Endothelial cell of umbilical vein (primary cell): ENCODE measurements at regions not wholly inside any gene's neighbourhood (a gene's known extent, or its start where the extent isn't known, plus 50 kb on each side); places are given as distances from the start of the nearest gene placed in this dataset.

ENCODE experiments used
- BruUV-seq: library from RNA; stranded (reverse); fragments of 400-500 nt; replicated peaks from 2 replicates; lab custom pipeline; 2021; lab: Mats Ljungman, UMichigan
- CTCF ChIA-PET: fragments of 300-600, 350-600 bp; sonication (Branson Sonifier 250); formaldehyde crosslinking; loops from one replicate; lab custom pipeline; 2021; ENCODE audit warnings: antibody characterized with exemption, inconsistent platforms; lab: Charles Lee
- POLR2A ChIA-PET: fragments of 300-600, 350-600 bp; sonication (Branson Sonifier 250); formaldehyde crosslinking; loops from one replicate; lab custom pipeline; 2021; ENCODE audit warnings: antibody characterized with exemption, inconsistent platforms; lab: Charles Lee
- DNase-seq: peaks from one replicate; pipeline ENCODE4 v3.0.0-alpha.2; 2011; ENCODE audit warnings: low read depth, low spot score
- FAIRE-seq: peaks from 2 replicates; lab custom pipeline; 2011; peaks lifted over from hg19 to GRCh38; lab: Jason Lieb, UNC
- H2AFZ ChIP-seq: 2 replicates; pipeline ENCODE4 v1.6.0; 2012; ENCODE audit warnings: low read depth, low read length, control low read depth, inconsistent platforms
- H3K27ac ChIP-seq: 2 replicates; pipeline ENCODE4 v1.5.1; 2011; ENCODE audit warnings: low read depth, mild to moderate bottlenecking, control low read depth, low read length, moderate library complexity; ENCODE audit not compliant: insufficient read depth
- H3K27me3 ChIP-seq, 2 experiments: 2 replicates each; pipeline versions ENCODE4 v1.6.0 to v1.6.1; 2011; ENCODE audit warnings: low read length in 2 of 2, mixed read lengths in 1 of 2; ENCODE audit not compliant: control insufficient read depth in 2 of 2, insufficient read depth in 2 of 2
- H3K36me3 ChIP-seq, 2 experiments: 2 replicates in 1 of 2; 3 replicates in 1 of 2; pipeline ENCODE4 v1.5.1; 2011; ENCODE audit warnings: low read length in 2 of 2, mild to moderate bottlenecking in 1 of 2, moderate library complexity in 1 of 2; ENCODE audit not compliant: control insufficient read depth in 2 of 2, insufficient read depth in 2 of 2; ENCODE audit errors: extremely low read depth in 1 of 2
- H3K4me1 ChIP-seq: 3 replicates; pipeline ENCODE4 v1.5.1; 2011; ENCODE audit warnings: mild to moderate bottlenecking, low read length; ENCODE audit not compliant: control insufficient read depth, insufficient read depth; ENCODE audit errors: extremely low read depth
- H3K4me2 ChIP-seq: 2 replicates; pipeline ENCODE4 v1.6.1; 2011; ENCODE audit warnings: low read length, control low read depth, mixed read lengths; ENCODE audit not compliant: insufficient read depth
- H3K4me3 ChIP-seq, 3 experiments: fragments of 200-600 bp in 1 of 3; sonication (generic), shearing (Covaris generic) in 1 of 3; replicated peaks in 1 of 3; 2 replicates each; pipeline ENCODE4 v1.5.1; 2011 to 2016; ENCODE audit warnings: control low read depth in 3 of 3, low read length in 3 of 3, mild to moderate bottlenecking in 2 of 3, inconsistent platforms in 1 of 3, low read depth in 1 of 3, moderate library complexity in 1 of 3; ENCODE audit not compliant: insufficient read depth in 1 of 3
- H3K79me2 ChIP-seq: 2 replicates; pipeline ENCODE4 v1.6.0; 2012; ENCODE audit warnings: low read length, inconsistent platforms; ENCODE audit not compliant: control insufficient read depth, insufficient read depth
- H3K9ac ChIP-seq: replicated peaks from 2 replicates; pipeline ENCODE3; 2011; ENCODE audit warnings: low read length, control low read depth; ENCODE audit not compliant: insufficient read depth; ENCODE audit errors: extremely low read depth
- H3K9me1 ChIP-seq: replicated peaks from 3 replicates; pipeline ENCODE4 v1.6.0; 2011; ENCODE audit warnings: mild to moderate bottlenecking, low read length; ENCODE audit not compliant: control insufficient read depth, insufficient read depth; ENCODE audit errors: extremely low read depth
- H3K9me3 ChIP-seq: replicated peaks from 2 replicates; pipeline ENCODE4 v1.5.1; 2012; ENCODE audit warnings: low read length, inconsistent platforms; ENCODE audit not compliant: control insufficient read depth, insufficient read depth
- H4K20me1 ChIP-seq: replicated peaks from 2 replicates; pipeline ENCODE3; 2011; ENCODE audit warnings: mild to moderate bottlenecking, low read length; ENCODE audit not compliant: control insufficient read depth, insufficient read depth; ENCODE audit errors: extremely low read depth
- EZH2 ChIP-seq: IDR thresholded peaks from 2 replicates; pipeline ENCODE4 v1.6.1; 2012; ENCODE audit warnings: borderline replicate concordance, low read depth, mild to moderate bottlenecking, moderate library complexity, low read length, inconsistent platforms; ENCODE audit not compliant: severe bottlenecking
- FOS ChIP-seq: IDR thresholded peaks from 2 replicates; pipeline ENCODE4 v1.6.1; 2011; ENCODE audit warnings: mild to moderate bottlenecking, low read length, moderate library complexity, borderline replicate concordance; ENCODE audit not compliant: insufficient read depth
- GATA2 ChIP-seq: IDR thresholded peaks from 2 replicates; pipeline ENCODE4 v1.7.0; 2011; ENCODE audit warnings: low read depth, mild to moderate bottlenecking, moderate library complexity, mixed read lengths, low read length; ENCODE audit not compliant: insufficient read length, insufficient read depth
- JUN ChIP-seq: IDR thresholded peaks from 2 replicates; pipeline ENCODE4 v1.6.1; 2011; ENCODE audit warnings: borderline replicate concordance, low read depth; ENCODE audit not compliant: insufficient read length, insufficient read depth
- MYC ChIP-seq: IDR thresholded peaks from one replicate; pipeline ENCODE4 v1.6.1; 2011; ENCODE audit warnings: mild to moderate bottlenecking, low read depth, low read length
- POLR2A ChIP-seq: IDR thresholded peaks from 2 replicates; pipeline ENCODE4 v1.6.1; 2012; ENCODE audit warnings: low read depth, mild to moderate bottlenecking, control low read depth, low read length
- POLR2AphosphoS5 ChIP-seq: IDR thresholded peaks from 2 replicates; pipeline ENCODE4 v1.6.1; 2012; ENCODE audit warnings: low read depth, mild to moderate bottlenecking, control low read depth, low read length, moderate library complexity; ENCODE audit not compliant: insufficient read depth
- dilution Hi-C: fragments of 300-500 bp; cut with MboI; formaldehyde crosslinking; loops from one replicate; pipeline ENCODE4 v1.15.0; 2019; ENCODE audit warnings: low sequenced_read_pairs; ENCODE audit not compliant: extremely low pct_ligation_motif_present
- intact Hi-C: fragments of 100-400 bp; cut with micrococcal nuclease; formaldehyde crosslinking; loops from one replicate; pipeline ENCODE4 v1.10.0; 2022
- TF ChIP-seq, protein P1 (sequence below): IDR thresholded peaks from 2 replicates; pipeline ENCODE4 v1.6.1; 2011; ENCODE audit not compliant: insufficient read depth, insufficient read length
- TF ChIP-seq, protein P2 (sequence below), 2 donors: IDR thresholded peaks; 1 replicate in 1 of 2; 2 replicates in 1 of 2; pipeline ENCODE4 v1.5.1; 2011; ENCODE audit warnings: low read length in 2 of 2, mild to moderate bottlenecking in 2 of 2, moderate library complexity in 2 of 2, control low read depth in 1 of 2, inconsistent platforms in 1 of 2, low read depth in 1 of 2; ENCODE audit not compliant: insufficient read depth in 1 of 2; ENCODE audit errors: extremely low read depth in 1 of 2

- ChIA-PET POLR2A (no interaction called here), CTCF (no interaction called here)
- intact Hi-C loops (no loop called here), dilution Hi-C loops (no loop called here)
- no peaks in the 10 kb centered on the region for H3K9me1 ChIP-seq
- no peak overlapping the region for H3K4me2 ChIP-seq
- H3K27me3 ChIP-seq: no peaks in the 10 kb centered on the region
- no peak for FAIRE-seq
- no peaks in the 10 kb centered on the region for H3K4me1 ChIP-seq
- no peaks in the 10 kb centered on the region for H4K20me1 ChIP-seq
- no peak overlapping the region for H2AFZ ChIP-seq
- H3K27ac ChIP-seq: no peak overlapping the region
- no TSS peak for BruUV-seq
- H3K36me3 ChIP-seq: no peaks in the 10 kb centered on the region
- DNase-seq: no peak
- no peaks in the 10 kb centered on the region for H3K79me2 ChIP-seq
- TF ChIP-seq, protein P1, sequence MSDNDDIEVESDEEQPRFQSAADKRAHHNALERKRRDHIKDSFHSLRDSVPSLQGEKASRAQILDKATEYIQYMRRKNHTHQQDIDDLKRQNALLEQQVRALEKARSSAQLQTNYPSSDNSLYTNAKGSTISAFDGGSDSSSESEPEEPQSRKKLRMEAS: no peak
- TF ChIP-seq FOS (no peak), EZH2 (no peak)
- no peaks in the 10 kb centered on the region for H3K9me3 ChIP-seq
- no peak overlapping the region for H3K4me3 ChIP-seq
- no peak overlapping the region for H3K9ac ChIP-seq
Measured at GRCh38 chr3:194809382-194809781, 123.7 kb downstream of the FAM43A start.

- CTCF ChIA-PET: no interaction called here
- H3K4me1 ChIP-seq: no peaks in the 10 kb centered on the region
- no peak for DNase-seq
- TF ChIP-seq POLR2AphosphoS5 (no peak), EZH2 (no peak), GATA2 (no peak), FOS (no peak), POLR2A (no peak), MYC (no peak), JUN (no peak)
- TF ChIP-seq, protein P1: no peak
- TF ChIP-seq, protein P2, sequence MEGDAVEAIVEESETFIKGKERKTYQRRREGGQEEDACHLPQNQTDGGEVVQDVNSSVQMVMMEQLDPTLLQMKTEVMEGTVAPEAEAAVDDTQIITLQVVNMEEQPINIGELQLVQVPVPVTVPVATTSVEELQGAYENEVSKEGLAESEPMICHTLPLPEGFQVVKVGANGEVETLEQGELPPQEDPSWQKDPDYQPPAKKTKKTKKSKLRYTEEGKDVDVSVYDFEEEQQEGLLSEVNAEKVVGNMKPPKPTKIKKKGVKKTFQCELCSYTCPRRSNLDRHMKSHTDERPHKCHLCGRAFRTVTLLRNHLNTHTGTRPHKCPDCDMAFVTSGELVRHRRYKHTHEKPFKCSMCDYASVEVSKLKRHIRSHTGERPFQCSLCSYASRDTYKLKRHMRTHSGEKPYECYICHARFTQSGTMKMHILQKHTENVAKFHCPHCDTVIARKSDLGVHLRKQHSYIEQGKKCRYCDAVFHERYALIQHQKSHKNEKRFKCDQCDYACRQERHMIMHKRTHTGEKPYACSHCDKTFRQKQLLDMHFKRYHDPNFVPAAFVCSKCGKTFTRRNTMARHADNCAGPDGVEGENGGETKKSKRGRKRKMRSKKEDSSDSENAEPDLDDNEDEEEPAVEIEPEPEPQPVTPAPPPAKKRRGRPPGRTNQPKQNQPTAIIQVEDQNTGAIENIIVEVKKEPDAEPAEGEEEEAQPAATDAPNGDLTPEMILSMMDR (IDR thresholded peaks at IDR 0.05; ENCODE audit: extremely low read depth in 1 of 2, insufficient read depth in 1 of 2, low read depth in 1 of 2, low read length in 2 of 2): no peak
- no peaks in the 10 kb centered on the region for H4K20me1 ChIP-seq
- H3K4me3 ChIP-seq: no peak overlapping the region
- no peak overlapping the region for H3K27ac ChIP-seq
- POLR2A ChIA-PET: no interaction called here
- no TSS peak for BruUV-seq
- H3K27me3 ChIP-seq: no peaks in the 10 kb centered on the region
- intact Hi-C loops: no loop called here
- H3K9me1 ChIP-seq: no peaks in the 10 kb centered on the region
- H3K36me3 ChIP-seq: no peaks in the 10 kb centered on the region
- no peaks in the 10 kb centered on the region for H3K79me2 ChIP-seq
- H3K4me2 ChIP-seq: no peak overlapping the region
- FAIRE-seq: no peak
- dilution Hi-C loops: no loop called here
- H2AFZ ChIP-seq: no peak overlapping the region
- no peak overlapping the region for H3K9ac ChIP-seq
- no peaks in the 10 kb centered on the region for H3K9me3 ChIP-seq
Measured at GRCh38 chr3:194810076-194810475, 124.4 kb downstream of the FAM43A start.
